ENCODE measurements at regions not wholly inside any gene's neighbourhood (a gene's known extent, or its start where the extent isn't known, plus 50 kb on each side); places are given as distances from the start of the nearest gene placed in this dataset.

DNA sequence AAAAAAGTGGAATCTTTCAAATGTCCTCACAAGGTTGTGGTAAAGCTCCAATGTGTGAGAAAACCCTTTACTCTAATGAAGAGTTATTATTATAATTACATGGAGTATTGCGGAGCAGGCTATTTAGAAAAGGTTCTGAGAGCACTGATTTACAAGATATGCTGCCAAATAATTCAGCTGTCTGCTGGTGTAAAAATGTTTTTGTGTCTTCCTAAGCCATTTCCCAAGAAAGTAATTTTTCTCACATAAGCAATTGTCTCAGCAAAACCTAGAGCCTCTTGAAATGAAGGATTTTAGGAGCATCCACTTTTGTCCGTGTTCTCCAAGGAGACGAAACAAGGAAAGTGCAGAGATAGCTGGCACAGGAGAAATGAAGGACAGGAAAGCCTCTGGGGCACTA lies 229.6 kb upstream of the STARD13 start:
- DNase-seq (ENCODE audit: low read depth): no peak

GRCh38 chr13:33518452-33518851 lies 232.9 kb upstream of the STARD13 start:
- DNase-seq (ENCODE audit: low read depth): no peak

DNA sequence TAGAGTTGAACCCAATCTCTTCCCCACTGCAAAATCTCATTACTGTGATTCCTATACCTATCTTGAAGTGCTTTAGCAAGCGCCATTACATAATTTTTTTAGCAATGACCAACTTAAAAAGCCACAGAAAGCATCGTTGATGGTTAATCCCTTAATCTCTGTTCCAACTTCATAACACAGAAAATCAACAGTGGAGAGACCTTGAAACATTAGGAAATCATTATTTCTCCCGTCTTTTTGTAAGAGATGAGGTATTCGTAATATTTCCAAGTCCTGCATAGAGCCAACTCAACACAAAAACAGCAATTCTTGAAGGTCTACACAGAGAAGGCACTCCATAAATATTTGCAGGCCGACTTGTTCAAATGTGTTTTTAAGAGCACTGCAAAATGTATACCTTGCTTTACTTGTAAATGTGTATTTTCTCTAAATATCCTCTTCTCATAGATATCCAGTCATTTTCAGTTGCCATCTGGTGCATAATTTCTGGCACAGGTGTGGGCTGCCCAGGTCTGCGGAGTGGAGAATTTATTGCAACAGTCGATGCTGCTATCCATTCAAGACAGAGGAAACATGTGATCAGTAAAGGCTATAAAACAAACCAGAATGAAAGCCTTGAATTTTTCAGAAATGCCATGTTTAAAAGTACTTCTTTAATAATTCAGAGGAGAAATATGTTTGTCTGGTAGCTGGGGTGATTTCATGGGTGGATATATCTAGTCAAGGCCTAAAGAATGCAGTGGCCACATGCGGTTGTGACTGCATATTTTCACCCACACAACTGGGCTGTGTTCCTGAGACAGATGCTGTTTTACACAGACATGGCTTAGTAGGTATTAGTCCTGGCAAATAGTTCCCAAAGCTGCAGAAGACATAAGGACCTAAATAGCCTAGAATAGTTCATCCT lies 234.3 kb upstream of the STARD13 start:
- no peak for DNase-seq (ENCODE audit: low read depth)

- no peak for DNase-seq (ENCODE audit: low read depth)
Measured at GRCh38 chr13:33520468-33520839, 234.9 kb upstream of the STARD13 start.

- no peak for DNase-seq (ENCODE audit: low read depth)
Measured at GRCh38 chr13:33524086-33524485, 238.5 kb upstream of the STARD13 start.

DNA sequence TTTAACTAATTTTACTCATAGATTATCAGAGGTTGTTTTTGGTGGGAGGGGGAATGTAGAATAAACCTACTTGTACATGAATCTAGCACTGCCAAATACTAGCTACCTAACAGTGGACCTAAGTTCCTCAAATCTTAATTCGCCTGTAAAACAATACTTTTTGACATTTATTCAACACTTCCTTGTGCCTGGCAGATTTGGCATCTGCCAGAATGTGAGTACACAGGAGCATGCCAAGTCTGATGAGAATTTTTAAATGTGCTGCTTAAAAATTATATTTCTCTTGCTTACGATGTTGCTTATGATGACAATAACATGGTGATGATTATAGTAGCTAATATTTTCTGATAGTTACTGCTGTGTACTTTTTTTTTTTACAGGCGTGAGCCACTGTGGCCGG lies 240.2 kb upstream of the STARD13 start:
- DNase-seq (ENCODE audit: low read depth): no peak

DNA sequence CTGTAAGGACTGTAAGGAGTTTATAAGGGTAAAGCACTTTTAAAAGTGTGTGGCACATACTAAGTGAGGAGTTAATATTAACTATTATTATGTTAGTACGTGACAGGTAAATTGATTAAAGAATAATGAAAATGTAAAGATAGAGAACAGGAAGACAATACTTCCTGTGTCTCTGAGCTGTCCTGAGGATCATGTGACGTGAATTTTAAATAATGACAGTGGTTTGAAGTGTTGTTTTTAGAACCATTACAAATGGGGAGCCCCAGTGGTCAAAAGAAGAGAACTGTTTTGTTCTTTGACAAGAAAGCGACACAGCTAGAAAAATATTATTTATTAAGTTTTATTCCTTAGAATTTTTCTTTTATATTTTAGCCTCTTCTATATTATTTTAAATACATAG lies 241.2 kb upstream of the STARD13 start:
- no peak for DNase-seq (ENCODE audit: low read depth)

DNA sequence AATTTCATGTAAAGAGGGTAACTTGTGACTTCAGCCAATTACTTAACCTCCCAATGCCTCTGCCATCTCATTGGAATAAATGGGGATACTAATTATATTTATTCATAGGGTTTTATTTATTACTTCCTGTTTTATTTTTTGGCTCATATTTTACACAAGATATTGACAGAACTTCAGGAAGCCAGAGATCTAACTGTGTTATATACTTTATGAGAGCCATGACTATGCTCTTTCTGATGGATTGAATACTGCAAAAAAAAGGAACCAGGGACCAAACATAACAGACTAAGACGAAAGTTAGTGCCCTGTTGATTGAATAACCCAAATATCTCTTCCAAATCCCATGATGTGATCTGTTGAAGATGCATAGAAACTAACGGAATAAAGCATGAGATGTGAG lies 243.3 kb upstream of the STARD13 start:
- DNase-seq (ENCODE audit: low read depth): no peak

- DNase-seq (ENCODE audit: low read depth): no peak
Measured at GRCh38 chr13:33531484-33531883, 245.9 kb upstream of the STARD13 start.

DNA sequence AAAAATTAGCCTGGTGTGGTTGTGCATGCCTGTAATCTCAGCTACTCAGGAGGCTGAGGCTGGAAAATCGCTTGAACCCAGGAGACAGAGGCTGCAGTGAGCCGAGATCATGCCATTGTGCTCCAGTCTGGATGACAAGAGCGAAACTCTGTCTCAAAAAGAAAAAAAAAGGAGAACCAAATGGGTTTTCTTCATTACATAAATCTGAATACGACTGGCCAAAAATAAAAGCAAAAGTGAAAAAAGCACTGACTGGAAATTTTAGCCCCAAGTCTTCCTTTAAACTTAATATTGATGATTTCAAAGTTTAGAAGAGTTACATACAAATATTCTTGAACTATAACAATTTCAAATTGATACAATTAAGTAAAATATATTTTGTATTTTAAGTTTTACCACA lies 249.5 kb upstream of the STARD13 start:
- DNase-seq (ENCODE audit: low read depth): no peak

DNA sequence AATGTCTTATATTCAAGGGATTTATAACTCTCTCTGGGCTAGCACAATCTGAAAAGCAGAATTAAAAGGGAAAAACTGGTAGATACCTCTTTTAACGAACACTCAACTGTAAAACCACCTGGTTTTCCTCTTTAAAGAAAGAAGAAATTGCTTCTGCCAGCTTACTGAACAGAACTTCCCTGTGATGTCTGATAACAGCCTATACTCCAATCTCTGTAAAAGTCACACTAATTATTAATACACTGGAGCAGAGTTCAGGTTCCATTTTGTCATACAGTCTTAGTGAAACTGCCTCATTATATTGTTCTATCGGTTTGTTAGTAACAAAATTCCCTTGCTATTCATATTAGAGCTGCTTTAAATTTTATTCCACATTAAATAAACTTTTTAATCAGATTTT lies 251.0 kb upstream of the STARD13 start:
- no peak for DNase-seq (ENCODE audit: low read depth)

DNA sequence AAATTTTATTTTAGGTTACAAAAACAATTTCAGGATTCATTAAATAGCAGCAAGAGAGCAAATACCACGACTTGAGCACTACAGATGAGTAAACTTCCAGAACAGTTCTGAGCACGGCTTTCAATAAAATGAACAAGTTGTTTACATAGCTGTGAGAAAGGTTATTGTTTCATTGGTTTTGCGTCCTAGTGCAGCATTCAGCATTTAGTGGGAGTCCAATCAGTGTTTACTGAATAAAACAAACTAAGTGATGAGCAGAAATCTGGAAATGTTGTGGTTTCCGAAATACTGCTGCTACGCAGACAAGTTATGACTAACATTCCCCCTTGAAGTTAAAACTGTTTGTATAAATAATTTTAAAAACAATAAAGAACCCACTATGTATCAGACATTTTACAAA lies 251.5 kb upstream of the STARD13 start:
- no peak for DNase-seq (ENCODE audit: low read depth)

DNA sequence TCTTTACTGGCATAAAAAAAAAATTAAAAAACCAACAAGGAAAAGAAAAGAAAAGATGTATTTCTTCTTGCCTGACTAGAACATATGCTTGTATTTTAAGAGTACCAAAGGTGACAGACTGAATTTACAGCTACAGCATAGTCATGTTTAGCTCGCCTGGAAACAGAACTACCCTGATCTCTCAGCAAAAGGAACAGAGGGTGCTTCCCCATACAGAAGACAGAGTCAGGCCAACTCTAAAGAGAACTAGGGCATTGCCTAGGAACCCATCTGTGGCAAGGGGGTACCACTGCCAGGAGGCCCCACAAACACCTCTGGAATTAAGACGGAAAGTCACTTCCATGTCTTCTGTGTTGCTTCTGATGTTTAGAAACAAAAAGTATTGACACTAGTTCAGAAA lies 252.1 kb upstream of the STARD13 start:
- DNase-seq (ENCODE audit: low read depth): no peak

- DNase-seq (ENCODE audit: low read depth): no peak
Measured at GRCh38 chr13:33541456-33541855, 255.9 kb upstream of the STARD13 start.

- no peak for DNase-seq (ENCODE audit: low read depth)
Measured at GRCh38 chr13:33541962-33542308, 256.4 kb upstream of the STARD13 start.

DNA sequence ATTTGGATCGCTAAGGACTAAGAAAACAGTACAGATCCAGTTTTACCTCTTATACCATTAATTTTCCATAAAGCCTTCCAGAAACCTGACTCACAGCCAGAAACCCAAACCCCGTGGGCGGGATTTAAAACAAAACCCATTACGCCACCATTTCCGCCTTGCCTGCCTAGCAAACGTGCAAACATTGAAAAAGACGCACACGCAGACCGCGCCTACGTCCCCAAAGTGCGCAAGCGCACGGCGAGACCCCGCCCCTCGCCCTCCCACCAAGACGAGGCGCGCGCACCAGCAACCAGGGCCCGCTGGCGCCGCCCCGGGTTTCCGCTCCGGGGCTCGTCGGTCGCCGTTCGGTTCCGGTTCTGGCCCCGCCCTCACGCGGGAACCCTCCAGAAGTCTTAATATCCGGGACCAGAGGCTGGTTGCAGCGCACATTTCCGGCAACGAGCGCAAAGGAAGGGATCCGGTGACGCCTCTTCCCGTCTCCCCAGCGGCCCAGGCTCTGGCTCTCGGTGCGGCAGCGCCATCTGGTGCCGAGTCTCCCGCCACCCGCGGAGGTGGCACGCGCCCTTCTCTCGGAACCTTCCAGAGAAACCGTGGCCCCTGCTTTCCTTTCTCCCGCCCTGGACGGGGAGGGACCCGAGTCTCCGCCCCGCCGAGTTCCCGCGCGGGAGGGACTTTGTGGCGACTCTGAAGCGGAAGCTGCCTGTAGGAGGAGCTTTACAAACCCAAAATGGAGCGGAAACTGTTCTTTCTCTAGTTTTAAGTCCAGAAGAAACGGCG lies 256.9 kb upstream of the STARD13 start:
- peak; percentile 98 for DNase-seq (ENCODE audit: low read depth)

DNA sequence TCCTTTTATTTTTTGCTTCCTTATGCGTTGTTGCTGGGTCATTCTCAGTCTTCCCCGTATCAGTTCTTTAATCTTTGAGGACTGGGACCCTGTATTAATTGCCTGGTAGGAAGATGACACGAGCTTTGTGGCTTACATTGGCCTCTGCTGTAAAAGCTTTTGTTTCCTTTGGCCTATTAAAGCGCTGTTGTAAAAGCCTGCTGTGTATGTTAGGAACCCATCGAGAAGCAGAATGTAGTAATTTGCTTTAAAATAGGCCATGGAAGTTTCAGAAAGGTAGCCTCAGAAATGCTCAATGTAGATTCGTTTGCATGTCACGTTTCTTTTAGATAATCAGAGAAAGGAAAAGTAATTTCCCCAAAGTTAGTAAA lies 257.5 kb upstream of the STARD13 start:
- no peak for DNase-seq (ENCODE audit: low read depth)

- DNase-seq (ENCODE audit: low read depth): no peak
Measured at GRCh38 chr13:33543631-33544265, 258.2 kb upstream of the STARD13 start.

GRCh38 chr13:33544308-33544707 lies 258.8 kb upstream of the STARD13 start:
- no peak for DNase-seq (ENCODE audit: low read depth)

DNA sequence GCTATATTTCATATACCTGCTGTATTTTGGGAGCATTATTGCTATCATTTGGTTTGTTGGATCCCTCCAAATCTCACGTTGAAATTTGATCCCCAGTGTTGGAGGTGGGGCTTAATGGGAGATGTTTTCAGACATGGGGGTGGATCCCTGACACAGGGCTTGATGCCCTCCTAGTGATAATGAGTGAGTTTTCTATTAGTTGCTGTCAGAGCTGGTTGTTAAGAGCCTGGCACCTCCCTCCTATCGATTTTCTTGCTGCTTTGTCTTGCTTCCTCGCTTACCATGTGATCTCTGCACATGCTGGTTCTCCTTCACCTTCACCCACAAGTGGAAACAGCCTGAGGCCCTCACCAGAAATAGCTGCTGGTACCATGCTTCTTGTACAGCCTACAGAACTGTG lies 259.9 kb upstream of the STARD13 start:
- DNase-seq (ENCODE audit: low read depth): no peak

DNA sequence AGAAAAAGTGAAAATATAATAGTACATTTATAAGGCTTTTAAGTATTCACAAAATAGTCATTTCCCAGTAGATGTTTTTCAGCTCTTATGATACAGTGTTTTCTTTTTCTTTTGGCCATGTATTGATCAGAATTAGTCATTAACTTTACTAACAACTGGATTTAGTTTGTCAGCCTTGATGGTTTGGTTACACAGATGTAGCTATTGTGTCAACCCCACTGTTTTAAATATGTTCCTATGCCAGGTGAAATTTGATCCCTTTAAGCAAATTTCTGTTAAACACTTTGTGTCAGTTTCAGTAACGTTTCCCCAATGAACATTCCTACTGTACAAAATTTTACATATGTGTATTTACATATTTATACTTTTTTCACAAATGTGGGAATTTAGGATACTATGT lies 261.5 kb upstream of the STARD13 start:
- no peak for DNase-seq (ENCODE audit: low read depth)

DNA sequence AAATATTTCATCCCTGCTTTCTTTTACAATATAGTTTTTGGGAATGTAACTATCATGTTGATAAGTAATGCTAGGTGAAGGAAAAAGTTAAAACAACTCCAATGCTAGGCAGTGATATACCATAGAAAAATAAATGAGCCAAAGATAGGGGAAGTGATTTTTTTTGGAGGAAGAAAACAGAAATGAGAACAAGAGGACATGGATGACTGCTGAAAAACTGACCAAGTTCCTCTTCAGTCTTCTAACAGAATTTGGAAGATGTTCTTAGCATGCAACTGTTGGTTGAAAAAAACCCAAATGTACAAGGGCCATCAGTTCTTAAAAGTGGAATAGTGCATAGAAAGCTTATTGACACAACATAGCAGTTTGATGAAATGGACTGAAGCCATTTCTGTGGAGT lies 262.5 kb upstream of the STARD13 start:
- no peak for DNase-seq (ENCODE audit: low read depth)

GRCh38 chr13:33550276-33550675 lies 264.7 kb upstream of the STARD13 start:
- DNase-seq (ENCODE audit: low read depth): no peak

All from activated T-helper 1 cell treated with Interleukin-2 at 50 U/mL for 16 hours (primary cell).